Activated CD8-positive, alpha-beta memory T cell treated with anti-CD3 and anti-CD28 coated beads, Interleukin-2, amount 10 ng/mL, durations not matched to agents 7 days and 5 days (primary cell): ENCODE measurements at regions not wholly inside any gene's neighbourhood (a gene's known extent, or its start where the extent isn't known, plus 50 kb on each side); places are given as distances from the start of the nearest gene placed in this dataset.
"Not testable (repeated sequence)": the region's sequence is repeated elsewhere in the genome, so short reads cannot be mapped to it uniquely, and the experiment has no call there.

Source experiments
- ATAC-seq: fragments of 150-1000 bp; cut with Tn5 transposase; one replicate; pipeline ENCODE4 v1.10.0; 2021; ENCODE audit warnings: moderate library complexity
- CTCF ChIA-PET: fragments of 350-600 bp; sonication (Branson Sonifier 250); formaldehyde crosslinking; loops from one replicate; lab custom pipeline; 2021; ENCODE audit warnings: antibody characterized with exemption; lab: Charles Lee
- DNase-seq: peaks from one replicate; pipeline ENCODE4 v3.0.0-alpha.2; 2020
- H3K27ac Mint-ChIP-seq: one replicate; pipeline ENCODE4 v1.8.0; 2021; ENCODE audit warnings: mild to moderate bottlenecking, mixed read lengths
- H3K27me3 Mint-ChIP-seq: one replicate; pipeline ENCODE4 v1.8.0; 2021; ENCODE audit warnings: mixed read lengths
- H3K36me3 Mint-ChIP-seq: one replicate; pipeline ENCODE4 v1.8.0; 2021; ENCODE audit warnings: mild to moderate bottlenecking, mixed read lengths
- H3K4me1 Mint-ChIP-seq: one replicate; pipeline ENCODE4 v1.8.0; 2021; ENCODE audit warnings: mixed read lengths
- H3K4me3 Mint-ChIP-seq: one replicate; pipeline ENCODE4 v1.8.0; 2021; ENCODE audit warnings: mild to moderate bottlenecking, moderate library complexity, mixed read lengths
- H3K9me3 Mint-ChIP-seq: one replicate; pipeline ENCODE4 v1.8.0; 2022; ENCODE audit warnings: low read depth, mixed read lengths

DNA sequence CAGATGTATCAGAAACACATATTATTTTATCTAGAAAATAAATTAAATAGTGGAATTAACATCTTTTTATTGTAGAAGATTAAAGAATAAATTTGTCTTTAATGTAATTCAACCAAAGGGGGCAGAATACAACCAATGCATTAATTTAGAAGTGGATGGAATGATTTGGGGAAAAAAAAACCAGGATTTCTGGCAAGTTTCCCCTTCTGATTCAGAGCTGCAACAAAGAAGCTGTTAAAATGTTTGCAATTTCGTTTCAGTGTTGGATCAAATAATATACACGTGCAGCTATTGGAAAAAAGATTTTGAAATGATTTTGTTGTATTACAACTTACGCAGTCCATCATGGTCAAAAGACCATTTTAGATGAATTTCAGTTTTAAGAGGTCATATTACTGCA, 71.6 kb upstream of the ZNF280D start:
- Mint-ChIP-seq H3K4me1 (peaks cover 8% of the 10 kb centered on the region), H3K27me3 (peaks cover 12% of the 10 kb centered on the region), H3K4me3 (no peak overlapping the region), H3K36me3 (peaks cover 16% of the 10 kb centered on the region), H3K9me3 (peaks cover 10% of the 10 kb centered on the region), H3K27ac (no peak overlapping the region)
- ATAC-seq (no peak), DNase-seq (no peak)
- CTCF ChIA-PET: no interaction called here

GRCh38 chr15:56804279-56804678, 71.0 kb upstream of the ZNF280D start:
- Mint-ChIP-seq H3K27ac (no peak overlapping the region), H3K4me1 (peaks cover 8% of the 10 kb centered on the region), H3K27me3 (peaks cover 12% of the 10 kb centered on the region), H3K36me3 (peaks cover 15% of the 10 kb centered on the region), H3K9me3 (peaks cover 10% of the 10 kb centered on the region), H3K4me3 (no peak overlapping the region)
- CTCF ChIA-PET: no interaction called here
- DNase-seq (no peak), ATAC-seq (no peak)

DNA sequence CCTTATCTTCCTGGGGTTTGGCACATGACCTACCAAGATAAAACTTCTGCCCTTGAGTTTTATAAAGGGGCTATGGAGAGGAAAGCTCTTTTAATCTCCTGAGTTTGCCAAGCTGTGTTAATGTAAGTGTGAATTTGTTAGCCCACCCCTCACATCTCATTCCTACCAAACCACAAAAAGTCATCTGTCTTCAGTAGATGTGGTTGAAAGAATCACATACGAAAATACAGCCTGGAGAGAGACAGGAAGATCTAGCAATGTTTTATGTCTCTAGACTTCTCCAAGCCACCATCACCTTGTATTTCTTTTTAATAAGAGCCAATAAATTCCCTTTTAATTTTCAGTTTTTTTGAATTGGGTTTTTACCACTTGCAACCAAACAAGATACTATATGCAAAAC, 68.9 kb upstream of the ZNF280D start:
- peaks cover 17% of the 10 kb centered on the region for H3K4me1 Mint-ChIP-seq
- H3K9me3 Mint-ChIP-seq: no peaks in the 10 kb centered on the region
- CTCF ChIA-PET: no interaction called here
- ATAC-seq (no peak), DNase-seq (no peak)
- H3K4me3 Mint-ChIP-seq: no peak overlapping the region
- H3K27me3 Mint-ChIP-seq: peaks cover 12% of the 10 kb centered on the region
- peaks cover 1% of the 10 kb centered on the region for H3K36me3 Mint-ChIP-seq
- no peak overlapping the region for H3K27ac Mint-ChIP-seq

GRCh38 chr15:56798639-56799038, 65.3 kb upstream of the ZNF280D start:
- DNase-seq (peak; percentile 68), ATAC-seq (peak; percentile 67)
- peaks cover 12% of the 10 kb centered on the region for H3K27me3 Mint-ChIP-seq
- H3K9me3 Mint-ChIP-seq: no peaks in the 10 kb centered on the region
- peaks cover 8% of the 10 kb centered on the region for H3K4me1 Mint-ChIP-seq
- CTCF ChIA-PET: no interaction called here
- H3K4me3 Mint-ChIP-seq: no peak overlapping the region
- H3K27ac Mint-ChIP-seq: no peak overlapping the region
- H3K36me3 Mint-ChIP-seq: no peaks in the 10 kb centered on the region

DNA sequence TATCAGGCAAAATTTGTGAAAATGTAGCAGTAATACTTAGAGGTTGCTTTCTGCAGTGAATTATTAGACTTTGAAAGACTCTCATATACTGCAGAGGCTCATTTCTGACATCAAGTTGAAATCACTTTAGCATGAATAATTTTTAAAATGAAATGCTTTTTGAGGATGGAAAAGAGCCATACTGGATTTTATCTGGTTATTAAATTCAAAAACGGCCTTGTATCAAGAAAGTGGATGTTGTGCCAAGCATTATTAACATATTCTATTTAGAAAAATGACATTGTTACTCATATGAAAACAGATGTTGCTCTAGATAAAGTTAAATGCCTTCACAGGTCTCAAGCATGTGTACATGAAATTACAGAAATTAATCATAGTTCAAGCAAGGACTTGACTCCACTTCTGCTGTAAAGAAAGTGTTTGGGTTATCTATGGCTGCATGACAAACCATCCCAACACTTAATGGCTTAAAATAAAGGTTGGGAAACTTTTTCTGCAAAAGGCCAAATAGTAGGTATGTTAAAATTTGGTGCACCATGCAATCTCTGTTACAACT, 64.5 kb upstream of the ZNF280D start:
- CTCF ChIA-PET: no interaction called here
- no peak overlapping the region for H3K27ac Mint-ChIP-seq
- H3K4me3 Mint-ChIP-seq: no peak overlapping the region
- H3K27me3 Mint-ChIP-seq: peaks cover 7% of the 10 kb centered on the region
- no peaks in the 10 kb centered on the region for H3K9me3 Mint-ChIP-seq
- peaks cover 8% of the 10 kb centered on the region for H3K4me1 Mint-ChIP-seq
- H3K36me3 Mint-ChIP-seq: peaks cover 2% of the 10 kb centered on the region
- ATAC-seq: no peak
- DNase-seq: no peak

GRCh38 chr15:56795502-56795901, 62.2 kb upstream of the ZNF280D start:
- peaks cover 2% of the 10 kb centered on the region for H3K27me3 Mint-ChIP-seq
- DNase-seq (no peak), ATAC-seq (no peak)
- peaks cover 8% of the 10 kb centered on the region for H3K4me1 Mint-ChIP-seq
- peaks cover 8% of the 10 kb centered on the region for H3K36me3 Mint-ChIP-seq
- no peak overlapping the region for H3K4me3 Mint-ChIP-seq
- CTCF ChIA-PET: no interaction called here
- no peak overlapping the region for H3K27ac Mint-ChIP-seq
- peaks cover 3% of the 10 kb centered on the region for H3K9me3 Mint-ChIP-seq

- no peak for DNase-seq
- Mint-ChIP-seq H3K4me3 (no peak overlapping the region), H3K9me3 (peaks cover 3% of the 10 kb centered on the region), H3K36me3 (peaks cover 8% of the 10 kb centered on the region), H3K4me1 (peaks cover 8% of the 10 kb centered on the region), H3K27ac (no peak overlapping the region), H3K27me3 (peaks cover 2% of the 10 kb centered on the region)
- no peak for ATAC-seq
- CTCF ChIA-PET: no interaction called here
Measured at GRCh38 chr15:56794553-56795329, 61.4 kb upstream of the ZNF280D start.

- ATAC-seq: no peak
- CTCF ChIA-PET: no interaction called here
Measured at GRCh38 chr15:56794165-56794552, 60.9 kb upstream of the ZNF280D start.

GRCh38 chr15:56792211-56792610, 58.9 kb upstream of the ZNF280D start:
- Mint-ChIP-seq H3K9me3 (peaks cover 5% of the 10 kb centered on the region), H3K27ac (no peak overlapping the region), H3K27me3 (peaks cover 2% of the 10 kb centered on the region), H3K36me3 (peaks cover 20% of the 10 kb centered on the region), H3K4me1 (peaks cover 2% of the 10 kb centered on the region), H3K4me3 (no peak overlapping the region)
- no peak for DNase-seq
- ATAC-seq: no peak
- CTCF ChIA-PET: no interaction called here

More at GRCh38 chr15:56794165-56794552, 60.9 kb upstream of the ZNF280D start:
- peaks cover 2% of the 10 kb centered on the region for H3K27me3 Mint-ChIP-seq
- peaks cover 5% of the 10 kb centered on the region for H3K9me3 Mint-ChIP-seq
- no peak for DNase-seq
- peaks cover 8% of the 10 kb centered on the region for H3K4me1 Mint-ChIP-seq
- peaks cover 11% of the 10 kb centered on the region for H3K36me3 Mint-ChIP-seq
- H3K4me3 Mint-ChIP-seq: no peak overlapping the region
- H3K27ac Mint-ChIP-seq: no peak overlapping the region

- H3K4me1 Mint-ChIP-seq, DNase-seq, H3K9me3 Mint-ChIP-seq, H3K27me3 Mint-ChIP-seq, H3K4me3 Mint-ChIP-seq, H3K27ac Mint-ChIP-seq, CTCF ChIA-PET, ATAC-seq: not testable (repeated sequence)
- peaks cover 22% of the 10 kb centered on the region for H3K36me3 Mint-ChIP-seq
Measured at GRCh38 chr15:56791521-56791920, 58.2 kb upstream of the ZNF280D start.

DNA sequence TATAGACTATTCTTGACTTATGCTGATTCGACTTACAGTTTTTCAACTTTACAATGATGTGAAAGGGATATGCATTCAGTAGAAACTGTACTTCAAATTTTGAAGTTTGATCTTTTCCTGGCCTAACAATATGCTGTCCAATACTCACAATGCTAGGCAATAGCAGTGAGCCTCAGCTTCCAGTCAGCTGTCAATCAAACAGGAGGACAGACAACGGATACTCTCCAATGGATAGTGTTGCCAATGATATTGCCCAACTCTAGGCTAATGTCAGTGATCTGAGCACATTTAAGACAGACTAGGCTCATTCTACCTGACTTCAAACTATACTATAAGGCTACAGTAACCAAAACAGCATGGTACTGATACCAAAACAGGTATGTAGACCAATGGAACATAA, 55.0 kb upstream of the ZNF280D start:
- CTCF ChIA-PET: no interaction called here
- Mint-ChIP-seq H3K27ac (no peak overlapping the region), H3K9me3 (peaks cover 7% of the 10 kb centered on the region), H3K4me1 (peaks cover 13% of the 10 kb centered on the region), H3K4me3 (no peak overlapping the region), H3K36me3 (peaks cover 21% of the 10 kb centered on the region), H3K27me3 (no peaks in the 10 kb centered on the region)
- no peak for ATAC-seq
- no peak for DNase-seq

- H3K4me3 Mint-ChIP-seq: peak overlapping the region; percentile 52
Measured at GRCh38 chr15:56786966-56787365, 53.7 kb upstream of the ZNF280D start.

DNA sequence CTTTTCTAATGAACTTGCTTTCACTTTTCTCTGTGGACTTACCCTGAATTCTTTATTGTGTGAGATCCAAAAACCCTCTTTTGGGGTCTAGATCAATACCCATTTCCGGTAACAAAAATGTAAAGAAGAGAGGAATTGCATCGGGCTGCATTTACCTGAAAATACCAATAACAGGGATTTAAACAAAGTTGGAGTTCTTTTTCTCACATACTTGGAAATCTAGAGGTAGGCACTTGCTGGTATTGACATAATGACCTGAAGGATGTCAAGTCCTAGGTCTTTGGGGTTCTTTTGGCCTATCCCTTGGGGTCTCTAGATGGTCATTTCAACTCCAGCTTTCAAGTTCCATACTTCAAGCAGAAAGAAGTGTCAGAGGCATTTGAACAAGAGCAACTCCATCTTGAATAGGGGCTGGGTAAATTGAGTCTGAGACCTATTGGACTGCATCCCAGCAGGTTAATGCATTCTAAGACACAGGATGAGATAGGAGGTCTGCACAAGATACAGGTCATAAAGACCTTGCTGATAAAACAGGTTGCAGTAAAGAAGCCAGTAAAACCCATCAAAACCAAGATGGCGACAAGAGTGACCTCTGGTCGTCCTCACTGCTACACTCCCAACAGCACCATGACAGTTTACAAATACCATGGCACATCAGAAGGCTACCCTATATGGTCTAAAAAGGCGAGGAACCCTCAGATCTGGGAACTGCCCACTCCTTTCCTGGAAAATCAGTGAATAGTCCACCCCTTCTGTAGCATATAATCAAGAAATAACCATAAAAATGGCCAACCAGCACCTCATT, 50.8 kb upstream of the ZNF280D start:
- DNase-seq (no peak), ATAC-seq (no peak)
- Mint-ChIP-seq H3K27ac (no peak overlapping the region), H3K36me3 (peaks cover 20% of the 10 kb centered on the region), H3K4me1 (peaks cover 28% of the 10 kb centered on the region), H3K4me3 (no peak overlapping the region), H3K9me3 (peaks cover 5% of the 10 kb centered on the region), H3K27me3 (no peaks in the 10 kb centered on the region)
- CTCF ChIA-PET: no interaction called here

More at GRCh38 chr15:56786966-56787365, 53.7 kb upstream of the ZNF280D start:
- CTCF ChIA-PET: interaction anchor here (1.1 to 1.5 kb wide), 2 partner anchors 13 to 30 kb away, joined by 3 read pairs; no protein-coding TSS in a partner anchor
- H3K36me3 Mint-ChIP-seq: peaks cover 20% of the 10 kb centered on the region
- no peak for DNase-seq
- H3K27ac Mint-ChIP-seq: peak overlapping the region; percentile 80
- H3K4me1 Mint-ChIP-seq: peaks cover 13% of the 10 kb centered on the region
- peak; percentile 94 for ATAC-seq
- peaks cover 4% of the 10 kb centered on the region for H3K9me3 Mint-ChIP-seq
- H3K27me3 Mint-ChIP-seq: no peaks in the 10 kb centered on the region
